HL-60 (cell line): ENCODE measurements at regions not wholly inside any gene's neighbourhood (a gene's known extent, or its start where the extent isn't known, plus 50 kb on each side); places are given as distances from the start of the nearest gene placed in this dataset.

ENCODE experiments used
- GABPA ChIP-seq: IDR thresholded peaks from 2 replicates; pipeline ENCODE4 v1.6.1; 2012; ENCODE audit warnings: low read depth
- POLR2AphosphoS5 ChIP-seq: IDR thresholded peaks from 2 replicates; pipeline ENCODE4 v1.6.1; 2012; ENCODE audit warnings: low read depth
- SPI1 ChIP-seq: IDR thresholded peaks from 2 replicates; pipeline ENCODE4 v1.6.1; 2012; ENCODE audit warnings: low read depth, mild to moderate bottlenecking, borderline replicate concordance
- TF ChIP-seq, protein P1 (sequence below): IDR thresholded peaks from one replicate; pipeline ENCODE4 v1.5.1; 2011; ENCODE audit warnings: low read length, control low read depth, inconsistent platforms; ENCODE audit not compliant: insufficient read depth
- TF ChIP-seq, protein P2 (sequence below): IDR thresholded peaks from 2 replicates; pipeline ENCODE4 v1.6.1; 2012; ENCODE audit warnings: low read depth; ENCODE audit not compliant: insufficient replicate concordance

DNA sequence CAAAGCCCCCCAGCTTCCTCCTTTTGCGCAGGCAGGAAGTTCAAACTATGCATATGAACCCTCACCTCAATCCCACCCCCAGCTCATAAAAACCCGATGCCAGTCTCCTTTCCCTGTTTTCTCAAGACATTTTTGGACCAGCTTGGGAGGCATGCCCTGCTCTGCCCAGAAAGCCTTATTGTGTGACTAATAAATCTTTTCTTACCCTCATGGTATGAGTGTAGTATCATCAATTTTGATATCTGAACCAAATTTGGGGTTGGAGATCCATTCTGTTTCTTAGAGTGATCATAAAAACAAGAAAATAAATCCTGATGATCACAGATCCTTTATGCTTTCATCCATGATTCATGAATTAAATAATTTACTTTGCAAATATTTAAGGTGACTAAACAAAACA is 128.5 kb downstream of the ALG10B start:
- TF ChIP-seq, protein P1, sequence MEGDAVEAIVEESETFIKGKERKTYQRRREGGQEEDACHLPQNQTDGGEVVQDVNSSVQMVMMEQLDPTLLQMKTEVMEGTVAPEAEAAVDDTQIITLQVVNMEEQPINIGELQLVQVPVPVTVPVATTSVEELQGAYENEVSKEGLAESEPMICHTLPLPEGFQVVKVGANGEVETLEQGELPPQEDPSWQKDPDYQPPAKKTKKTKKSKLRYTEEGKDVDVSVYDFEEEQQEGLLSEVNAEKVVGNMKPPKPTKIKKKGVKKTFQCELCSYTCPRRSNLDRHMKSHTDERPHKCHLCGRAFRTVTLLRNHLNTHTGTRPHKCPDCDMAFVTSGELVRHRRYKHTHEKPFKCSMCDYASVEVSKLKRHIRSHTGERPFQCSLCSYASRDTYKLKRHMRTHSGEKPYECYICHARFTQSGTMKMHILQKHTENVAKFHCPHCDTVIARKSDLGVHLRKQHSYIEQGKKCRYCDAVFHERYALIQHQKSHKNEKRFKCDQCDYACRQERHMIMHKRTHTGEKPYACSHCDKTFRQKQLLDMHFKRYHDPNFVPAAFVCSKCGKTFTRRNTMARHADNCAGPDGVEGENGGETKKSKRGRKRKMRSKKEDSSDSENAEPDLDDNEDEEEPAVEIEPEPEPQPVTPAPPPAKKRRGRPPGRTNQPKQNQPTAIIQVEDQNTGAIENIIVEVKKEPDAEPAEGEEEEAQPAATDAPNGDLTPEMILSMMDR = no peak
- TF ChIP-seq POLR2AphosphoS5 (no peak), SPI1 (no peak), GABPA (no peak)
- TF ChIP-seq, protein P2, sequence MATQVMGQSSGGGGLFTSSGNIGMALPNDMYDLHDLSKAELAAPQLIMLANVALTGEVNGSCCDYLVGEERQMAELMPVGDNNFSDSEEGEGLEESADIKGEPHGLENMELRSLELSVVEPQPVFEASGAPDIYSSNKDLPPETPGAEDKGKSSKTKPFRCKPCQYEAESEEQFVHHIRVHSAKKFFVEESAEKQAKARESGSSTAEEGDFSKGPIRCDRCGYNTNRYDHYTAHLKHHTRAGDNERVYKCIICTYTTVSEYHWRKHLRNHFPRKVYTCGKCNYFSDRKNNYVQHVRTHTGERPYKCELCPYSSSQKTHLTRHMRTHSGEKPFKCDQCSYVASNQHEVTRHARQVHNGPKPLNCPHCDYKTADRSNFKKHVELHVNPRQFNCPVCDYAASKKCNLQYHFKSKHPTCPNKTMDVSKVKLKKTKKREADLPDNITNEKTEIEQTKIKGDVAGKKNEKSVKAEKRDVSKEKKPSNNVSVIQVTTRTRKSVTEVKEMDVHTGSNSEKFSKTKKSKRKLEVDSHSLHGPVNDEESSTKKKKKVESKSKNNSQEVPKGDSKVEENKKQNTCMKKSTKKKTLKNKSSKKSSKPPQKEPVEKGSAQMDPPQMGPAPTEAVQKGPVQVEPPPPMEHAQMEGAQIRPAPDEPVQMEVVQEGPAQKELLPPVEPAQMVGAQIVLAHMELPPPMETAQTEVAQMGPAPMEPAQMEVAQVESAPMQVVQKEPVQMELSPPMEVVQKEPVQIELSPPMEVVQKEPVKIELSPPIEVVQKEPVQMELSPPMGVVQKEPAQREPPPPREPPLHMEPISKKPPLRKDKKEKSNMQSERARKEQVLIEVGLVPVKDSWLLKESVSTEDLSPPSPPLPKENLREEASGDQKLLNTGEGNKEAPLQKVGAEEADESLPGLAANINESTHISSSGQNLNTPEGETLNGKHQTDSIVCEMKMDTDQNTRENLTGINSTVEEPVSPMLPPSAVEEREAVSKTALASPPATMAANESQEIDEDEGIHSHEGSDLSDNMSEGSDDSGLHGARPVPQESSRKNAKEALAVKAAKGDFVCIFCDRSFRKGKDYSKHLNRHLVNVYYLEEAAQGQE = no peak
